ENCODE measurements at regions not wholly inside any gene's neighbourhood (a gene's known extent, or its start where the extent isn't known, plus 50 kb on each side); places are given as distances from the start of the nearest gene placed in this dataset.

- TF ChIP-seq BHLHE40 (IDR thresholded peaks at IDR 0.05; ENCODE audit: borderline replicate concordance) (no peak), SUZ12 (IDR thresholded peaks at IDR 0.05) (no peak), ELF4 (IDR thresholded peaks at IDR 0.05) (no peak), FOXK2 (IDR thresholded peaks at IDR 0.05) (no peak), SP1 (IDR thresholded peaks at IDR 0.05) (no peak), TARDBP (IDR thresholded peaks at IDR 0.05) (no peak), FOXM1 (IDR thresholded peaks at IDR 0.05; ENCODE audit: borderline replicate concordance) (no peak), NFRKB (IDR thresholded peaks at IDR 0.05) (no peak), LEF1 (IDR thresholded peaks at IDR 0.05; ENCODE audit: borderline replicate concordance) (no peak), PKNOX1 (IDR thresholded peaks at IDR 0.05) (no peak), HDGF (IDR thresholded peaks at IDR 0.05; ENCODE audit: borderline replicate concordance) (no peak), ZNF384 (IDR thresholded peaks at IDR 0.05) (no peak), ARNT (IDR thresholded peaks at IDR 0.05) (no peak), FOXA1 (IDR thresholded peaks at IDR 0.05) (no peak)
Observed at GRCh38 chr4:110953191-110953590, 330.3 kb upstream of the PITX2 start.

Measured in HEK293T (cell line).